HUDEP-2 (cell line): ENCODE measurements at regions not wholly inside any gene's neighbourhood (a gene's known extent, or its start where the extent isn't known, plus 50 kb on each side); places are given as distances from the start of the nearest gene placed in this dataset.
"Not testable (repeated sequence)": the region's sequence is repeated elsewhere in the genome, so short reads cannot be mapped to it uniquely, and the experiment has no call there.

ENCODE experiments used
- DNase-seq, 76 experiments: peaks; one replicate each; lab custom pipeline; 2025; ENCODE audit not compliant: unreplicated experiment in 76 of 76; lab: John Stamatoyannopoulos, UW

DNA sequence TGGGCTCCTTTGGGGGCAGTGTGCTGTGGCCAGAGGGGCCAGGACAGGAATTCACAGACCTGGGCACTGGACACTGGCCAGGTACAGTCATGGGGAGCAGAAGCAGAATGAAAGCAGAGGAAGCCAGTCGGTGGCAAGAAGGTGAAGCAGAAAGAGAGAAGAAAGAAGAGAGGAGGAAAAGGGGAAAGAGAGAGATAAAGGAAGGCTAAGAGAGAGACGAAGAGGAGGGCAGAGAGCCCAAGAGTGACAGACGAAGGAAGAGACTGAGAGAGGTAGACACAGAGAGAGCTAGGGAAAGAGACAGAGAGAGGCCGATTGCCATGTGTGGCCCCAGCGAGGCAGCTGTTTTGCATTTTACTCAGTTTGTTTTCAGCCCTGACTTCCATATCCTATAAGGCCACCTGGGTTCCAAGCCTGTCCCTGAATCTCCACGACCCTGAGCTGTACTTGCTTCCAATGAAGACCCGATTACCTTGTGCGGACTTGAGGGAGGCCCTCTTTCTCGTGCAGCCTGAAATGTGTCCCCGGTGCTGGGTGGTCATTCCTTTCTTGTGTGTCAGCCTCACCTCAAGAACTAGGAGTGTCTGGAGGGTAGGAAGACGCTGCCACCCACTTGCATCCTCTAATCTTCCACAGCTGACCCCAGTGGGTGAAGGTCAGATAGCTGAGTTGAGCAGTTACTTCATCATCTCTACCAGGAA lies 73.9 kb downstream of the LSM3 start:
- DNase-seq: no peak

DNA sequence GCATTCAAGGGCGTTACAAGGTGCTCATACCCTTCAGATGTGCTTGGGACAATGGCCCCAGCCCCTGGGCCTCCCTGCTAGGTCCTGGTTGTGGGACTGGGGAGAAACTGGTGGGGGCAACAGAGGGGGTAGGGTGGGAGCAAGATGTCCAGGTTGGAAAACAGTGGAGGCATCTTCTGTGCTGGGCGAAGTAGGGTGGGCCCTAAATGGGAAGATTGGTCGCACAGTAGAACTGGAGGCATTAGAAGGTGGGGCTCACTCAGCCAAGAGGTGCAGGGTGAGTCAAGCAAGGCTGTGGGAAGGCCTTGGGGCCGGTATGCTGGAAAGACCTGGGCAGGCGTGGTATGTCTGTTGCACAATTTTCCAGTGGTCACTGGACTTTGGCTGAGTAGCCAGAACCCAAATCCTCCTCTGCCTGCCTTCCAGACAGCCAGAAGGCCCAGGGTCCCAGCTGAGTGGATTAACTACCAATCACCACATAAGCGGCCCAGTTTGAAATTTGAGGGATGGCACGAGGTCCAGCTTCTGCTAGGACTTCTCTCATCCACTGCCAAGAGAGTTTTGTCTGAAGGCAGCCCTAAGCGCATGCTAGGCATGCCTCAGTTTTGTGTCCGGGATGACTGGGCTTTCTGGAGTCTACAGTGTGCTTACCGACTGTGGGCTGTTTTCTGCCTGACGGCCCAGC lies 74.5 kb downstream of the LSM3 start:
- DNase-seq: no peak

DNA sequence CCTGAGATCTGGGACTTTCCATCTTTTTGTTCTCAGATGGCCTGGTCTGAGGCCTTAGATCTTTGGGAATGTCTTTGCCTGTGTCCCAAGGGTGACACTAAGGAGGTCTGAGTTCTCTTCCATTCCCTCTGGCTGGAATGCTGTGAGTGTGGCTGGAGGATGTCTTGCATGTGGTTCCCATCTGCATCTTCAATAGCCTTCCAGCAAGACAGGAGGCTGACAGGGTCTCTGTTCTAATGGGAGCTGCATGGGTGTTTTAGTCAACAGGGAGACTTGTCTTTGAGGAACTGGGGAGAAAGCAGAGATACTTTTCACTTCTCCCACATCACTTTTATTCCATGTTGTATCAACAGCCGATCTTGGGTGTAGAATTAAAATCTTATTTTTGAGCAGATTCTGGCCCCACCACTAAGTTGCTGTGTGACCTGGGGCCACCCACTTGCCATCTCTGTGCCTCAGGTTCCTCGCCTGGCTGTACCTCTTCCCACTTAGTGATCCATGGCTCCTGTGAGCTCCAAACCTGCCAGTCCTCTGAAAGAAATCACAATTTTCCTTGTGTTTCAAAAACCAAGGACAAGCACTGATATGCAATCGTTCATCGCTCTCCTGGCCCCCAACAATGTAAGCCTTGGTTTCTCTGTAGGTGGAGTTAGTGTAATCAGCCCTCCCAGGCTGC lies 75.2 kb downstream of the LSM3 start:
- no peak for DNase-seq

DNA sequence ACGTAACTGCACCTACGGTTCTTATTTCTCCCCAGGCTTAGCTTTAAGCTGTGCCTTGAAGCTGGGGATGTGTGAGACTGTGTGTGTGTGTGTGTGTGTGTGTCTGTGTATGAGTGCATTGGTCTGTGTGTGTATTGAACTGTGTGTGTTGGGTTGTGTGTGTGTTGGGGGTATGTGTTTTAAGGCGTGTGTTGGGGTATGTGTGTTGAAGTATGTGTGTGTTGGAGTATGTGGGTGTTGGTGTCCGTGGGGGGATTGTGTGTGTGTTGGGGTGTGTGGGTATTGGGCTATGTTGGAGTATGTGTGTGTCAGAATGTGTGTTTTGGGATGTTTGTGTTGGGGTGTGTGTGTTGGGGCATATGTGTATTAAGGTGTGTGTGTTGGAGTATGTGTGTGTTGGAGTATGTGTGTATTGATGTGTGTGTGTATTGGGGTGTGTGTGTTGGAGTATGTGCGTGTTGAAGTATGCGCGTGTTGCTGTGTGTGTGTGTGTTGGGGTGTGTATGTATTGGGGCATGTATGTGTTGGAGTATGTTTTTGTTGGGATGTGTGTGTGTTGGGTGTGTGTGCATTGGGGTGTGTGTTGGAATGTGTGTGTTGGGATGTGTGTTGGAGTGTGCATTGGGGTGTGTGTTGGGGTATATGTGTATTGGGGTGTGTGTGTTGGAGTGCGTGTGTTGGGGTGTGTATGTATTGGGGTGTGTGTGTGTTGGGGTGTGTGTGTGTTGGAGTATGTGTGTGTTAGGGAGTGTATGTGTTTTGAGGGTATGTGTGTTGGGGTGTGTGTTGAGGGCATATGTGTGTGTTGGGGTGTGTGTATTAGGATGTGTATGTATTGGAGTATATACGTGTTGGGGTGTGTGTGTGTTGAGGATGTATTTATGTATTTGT lies 76.4 kb downstream of the LSM3 start:
- no peak for DNase-seq

DNA sequence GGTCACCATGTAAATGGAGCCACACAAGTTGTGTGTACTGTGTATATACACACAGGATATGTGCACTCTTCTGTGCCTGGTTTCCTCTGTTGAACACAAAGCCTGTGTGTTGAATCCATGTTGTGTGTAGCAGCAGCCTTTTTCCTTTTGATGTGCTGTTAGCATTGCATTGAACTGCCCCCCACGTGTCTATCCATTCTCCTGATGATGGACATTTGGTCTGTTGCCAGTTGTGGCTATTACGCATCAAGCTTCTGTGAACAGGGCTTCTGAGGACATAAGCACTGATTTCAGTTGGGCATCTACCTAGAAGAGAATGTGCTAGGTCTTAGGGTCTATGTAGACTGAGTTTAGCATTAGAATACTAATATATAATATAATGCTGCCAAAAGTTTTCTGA lies 77.4 kb downstream of the LSM3 start:
- DNase-seq: no peak

- DNase-seq: no peak
These were observed 78.1 kb downstream of the LSM3 start for GRCh38 chr3:14256561-14257342.

- DNase-seq: no peak
These were observed 80.6 kb downstream of the LSM3 start for GRCh38 chr3:14258906-14259904.

DNA sequence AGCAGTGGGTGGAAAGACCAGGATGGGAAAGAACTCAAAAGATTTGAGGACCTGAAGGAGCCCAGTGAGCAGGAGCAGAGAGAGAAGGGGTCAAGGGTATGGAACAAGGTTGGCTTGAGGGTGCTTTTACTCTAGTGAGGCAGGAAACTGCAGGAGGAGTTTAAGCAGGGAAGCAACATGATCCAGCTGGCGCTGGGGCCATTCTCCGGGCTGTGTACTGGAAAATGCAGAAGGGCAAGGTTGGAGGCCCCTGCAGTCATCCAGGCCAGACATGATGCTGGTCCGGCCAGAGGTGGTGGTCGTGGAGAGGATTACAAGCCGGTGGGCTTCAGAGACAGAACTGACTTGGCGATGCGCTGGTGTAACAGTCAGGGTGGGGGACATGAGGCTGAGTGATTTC lies 81.8 kb downstream of the LSM3 start:
- no peak for DNase-seq

GRCh38 chr3:14261229-14261628 lies 82.6 kb downstream of the LSM3 start:
- DNase-seq: peak in 67 of 76 experiments; percentile 5 to 78 (median 49)

- DNase-seq: no peak
These were observed 83.6 kb downstream of the LSM3 start for GRCh38 chr3:14262212-14262611.

DNA sequence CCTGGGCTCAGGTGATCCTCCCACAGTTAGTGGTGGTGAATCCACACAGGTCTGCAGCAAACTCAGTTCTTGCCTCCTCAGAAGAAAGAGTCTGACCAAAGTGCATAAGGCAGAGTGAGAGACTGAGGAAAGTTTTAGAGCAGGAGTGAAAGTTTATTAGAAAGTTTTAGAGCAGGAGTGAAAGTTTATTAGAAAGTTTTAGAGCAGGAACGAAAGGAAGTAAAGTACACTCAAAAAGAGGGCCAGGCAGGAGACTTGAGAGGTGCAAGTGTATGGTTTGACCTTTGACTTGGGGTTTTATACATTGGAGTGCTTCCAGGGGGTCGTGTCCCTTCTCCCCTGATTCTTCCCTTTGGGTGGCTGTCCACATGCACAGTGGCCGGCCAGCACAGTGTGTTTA lies 84.2 kb downstream of the LSM3 start:
- no peak for DNase-seq

DNA sequence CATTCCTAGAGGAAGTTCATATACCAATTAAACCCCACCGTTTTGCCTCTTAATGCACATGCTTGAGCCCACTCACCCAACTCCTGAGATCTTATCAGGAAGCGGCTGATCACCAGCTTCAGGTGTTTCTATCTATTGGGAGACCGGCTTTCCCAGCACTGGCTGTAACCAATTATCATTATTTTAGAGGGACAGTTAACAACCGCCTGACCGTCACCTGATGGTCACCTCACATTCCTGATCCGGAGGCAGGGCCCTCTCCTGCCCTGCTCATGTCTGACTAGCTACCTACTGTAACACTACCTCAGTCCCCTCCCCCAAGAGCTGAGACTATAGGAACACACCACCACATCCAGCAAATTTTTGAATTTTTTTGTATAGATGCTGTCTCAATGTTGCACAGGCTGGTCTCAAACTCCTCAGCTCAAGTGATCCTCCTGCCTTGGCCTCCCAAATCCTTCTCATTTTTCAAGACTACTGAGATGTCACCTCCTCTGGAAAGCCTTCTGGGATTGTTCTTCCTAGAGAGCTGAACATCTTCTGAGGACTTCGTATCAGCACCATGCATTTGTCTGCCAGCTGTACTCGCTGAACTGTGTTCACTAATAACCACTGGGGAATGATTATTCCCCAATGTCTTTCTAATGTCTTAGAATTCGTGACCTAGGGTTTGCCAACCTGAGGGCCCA lies 84.8 kb downstream of the LSM3 start:
- DNase-seq: no peak

GRCh38 chr3:14265246-14265962 lies 86.8 kb downstream of the LSM3 start:
- peak in 1 of 76 experiments; percentile 4 for DNase-seq

DNA sequence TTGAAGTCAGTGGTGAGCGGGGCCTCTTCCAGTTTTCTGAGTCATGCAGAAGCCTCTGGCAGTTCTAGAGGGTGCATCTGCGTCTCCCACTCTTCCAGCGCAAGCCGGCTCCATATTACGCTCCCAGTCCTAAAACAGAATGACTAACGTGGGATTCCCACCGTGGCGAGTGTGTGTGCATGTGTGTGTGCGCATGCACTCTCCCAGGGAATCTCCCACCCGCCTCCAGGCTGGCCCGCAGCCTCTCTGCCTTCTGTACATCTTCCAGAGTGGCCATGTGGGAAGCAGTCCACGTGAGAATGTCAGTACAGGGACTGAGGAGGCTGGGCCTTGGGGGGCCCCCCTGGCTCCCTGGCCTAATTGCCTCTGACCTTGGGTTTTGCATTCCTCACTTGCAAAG lies 87.7 kb downstream of the LSM3 start:
- no peak for DNase-seq

GRCh38 chr3:14267976-14268375 lies 89.4 kb downstream of the LSM3 start:
- no peak for DNase-seq

DNA sequence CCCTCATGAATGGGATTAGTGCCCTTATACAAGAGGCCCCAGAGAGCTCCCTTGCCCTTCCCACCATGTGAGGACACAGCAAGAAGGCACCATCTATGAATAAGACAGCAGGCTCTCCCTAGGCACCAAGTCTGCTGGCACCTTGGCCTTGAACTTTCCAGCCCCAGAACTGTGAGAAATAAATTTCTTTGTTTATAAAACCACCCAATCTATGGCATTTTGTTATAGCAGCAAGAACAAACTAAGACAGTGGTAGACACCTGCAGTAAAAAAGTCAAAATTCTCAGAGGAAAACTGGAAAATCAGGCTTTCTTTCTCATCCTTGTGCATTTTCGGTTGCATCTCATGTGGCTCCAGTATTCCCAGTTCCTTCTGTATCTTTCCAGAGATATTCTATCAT lies 90.3 kb downstream of the LSM3 start:
- DNase-seq: no peak

- not testable (repeated sequence) for DNase-seq
These were observed 93.7 kb downstream of the LSM3 start for GRCh38 chr3:14272041-14272958.
